Ovary (tissue), 3 donors: ENCODE measurements at regions not wholly inside any gene's neighbourhood (a gene's known extent, or its start where the extent isn't known, plus 50 kb on each side); places are given as distances from the start of the nearest gene placed in this dataset.

Experiments
- CTCF ChIP-seq, 3 donors: fragments of 450-650 bp in 2 of 3; fragments of 200-600 bp in 1 of 3; IDR thresholded peaks; one replicate each; pipeline versions ENCODE4 v1.5.1 to v1.8.0; 2016 to 2022; ENCODE audit warnings: antibody characterized with exemption in 3 of 3, mild to moderate bottlenecking in 1 of 3
- POLR2A ChIP-seq: fragments of 450-650 bp; IDR thresholded peaks from one replicate; pipeline ENCODE4 v1.6.1; 2017; ENCODE audit warnings: antibody characterized with exemption, mild to moderate bottlenecking, moderate library complexity
- donor health status: DM: no; HTN: no; CAD: no.

DNA sequence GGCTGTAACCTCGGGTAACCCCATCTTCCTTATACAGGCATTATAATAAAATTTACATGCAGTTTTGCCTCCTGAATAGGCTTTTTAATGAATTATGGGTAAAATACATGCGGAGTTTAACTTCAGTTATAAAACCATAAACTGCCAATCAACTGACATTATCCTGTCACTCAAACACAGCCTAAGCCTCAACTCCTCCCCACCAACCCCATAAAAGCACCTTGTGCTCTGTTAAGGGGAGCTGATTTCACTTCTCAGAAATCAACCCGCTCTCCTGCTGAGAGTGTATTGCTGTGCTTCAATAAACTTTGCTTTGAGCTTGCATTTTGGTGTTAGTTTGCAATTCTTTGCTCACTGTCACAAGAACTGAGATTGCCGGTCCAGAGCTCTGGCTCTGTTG is 1812.2 kb downstream of the BRINP3 start:
- no peak for TF ChIP-seq POLR2A
- no peak for TF ChIP-seq CTCF (IDR thresholded peaks at IDR 0.05)
